ENCODE measurements at regions not wholly inside any gene's neighbourhood (a gene's known extent, or its start where the extent isn't known, plus 50 kb on each side); places are given as distances from the start of the nearest gene placed in this dataset.
A peak's percentile ranks its signal among the peaks of the same experiment; 100 is the strongest.
"Not testable (repeated sequence)": the region's sequence is repeated elsewhere in the genome, so short reads cannot be mapped to it uniquely, and the experiment has no call there.

DNA sequence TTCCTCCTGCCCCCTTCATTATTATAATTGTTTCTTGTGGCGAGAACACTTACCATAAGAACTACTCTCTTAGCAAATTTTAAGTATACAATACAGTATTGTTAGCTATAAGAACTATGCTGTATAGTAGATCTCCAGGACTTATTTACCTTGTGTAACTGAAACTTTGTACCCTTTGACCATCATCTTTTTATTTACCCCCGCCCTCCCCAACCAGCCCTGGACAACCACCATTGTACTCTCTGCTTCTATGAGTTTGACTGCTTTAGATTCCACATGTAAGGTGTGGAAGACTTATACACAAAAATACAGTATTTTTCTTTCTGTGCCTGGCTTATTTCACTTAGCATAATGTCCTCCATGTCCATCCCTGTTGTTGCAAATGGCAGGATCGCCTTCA is 161.1 kb downstream of the PHF8 start:
- DNase-seq = no peak

DNA sequence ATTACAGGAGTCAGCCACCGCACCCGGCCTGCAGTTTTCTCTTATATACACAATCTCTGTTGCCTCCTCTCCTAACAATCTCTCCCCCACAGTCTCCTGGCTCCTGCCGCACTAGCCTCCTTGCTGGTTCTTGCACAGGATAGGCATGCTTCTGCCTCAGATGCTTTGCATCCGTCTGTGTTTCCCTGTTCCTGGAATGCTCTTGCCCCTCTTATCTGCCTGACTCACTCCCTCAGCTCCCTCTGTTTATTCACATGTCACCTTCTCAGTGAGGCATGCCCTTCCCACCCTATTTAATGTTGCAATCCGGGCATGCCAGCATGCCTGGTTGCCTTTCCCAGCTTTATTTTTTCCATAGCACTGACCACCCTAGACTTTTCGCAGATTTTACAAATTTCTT is 161.9 kb downstream of the PHF8 start:
- no peak for DNase-seq

- not testable (repeated sequence) for DNase-seq
Observed at GRCh38 chrX:53880786-53881185, 163.5 kb downstream of the PHF8 start.

GRCh38 chrX:53859890-53860289 is 173.4 kb upstream of the HUWE1 start:
- no peak for DNase-seq

DNA sequence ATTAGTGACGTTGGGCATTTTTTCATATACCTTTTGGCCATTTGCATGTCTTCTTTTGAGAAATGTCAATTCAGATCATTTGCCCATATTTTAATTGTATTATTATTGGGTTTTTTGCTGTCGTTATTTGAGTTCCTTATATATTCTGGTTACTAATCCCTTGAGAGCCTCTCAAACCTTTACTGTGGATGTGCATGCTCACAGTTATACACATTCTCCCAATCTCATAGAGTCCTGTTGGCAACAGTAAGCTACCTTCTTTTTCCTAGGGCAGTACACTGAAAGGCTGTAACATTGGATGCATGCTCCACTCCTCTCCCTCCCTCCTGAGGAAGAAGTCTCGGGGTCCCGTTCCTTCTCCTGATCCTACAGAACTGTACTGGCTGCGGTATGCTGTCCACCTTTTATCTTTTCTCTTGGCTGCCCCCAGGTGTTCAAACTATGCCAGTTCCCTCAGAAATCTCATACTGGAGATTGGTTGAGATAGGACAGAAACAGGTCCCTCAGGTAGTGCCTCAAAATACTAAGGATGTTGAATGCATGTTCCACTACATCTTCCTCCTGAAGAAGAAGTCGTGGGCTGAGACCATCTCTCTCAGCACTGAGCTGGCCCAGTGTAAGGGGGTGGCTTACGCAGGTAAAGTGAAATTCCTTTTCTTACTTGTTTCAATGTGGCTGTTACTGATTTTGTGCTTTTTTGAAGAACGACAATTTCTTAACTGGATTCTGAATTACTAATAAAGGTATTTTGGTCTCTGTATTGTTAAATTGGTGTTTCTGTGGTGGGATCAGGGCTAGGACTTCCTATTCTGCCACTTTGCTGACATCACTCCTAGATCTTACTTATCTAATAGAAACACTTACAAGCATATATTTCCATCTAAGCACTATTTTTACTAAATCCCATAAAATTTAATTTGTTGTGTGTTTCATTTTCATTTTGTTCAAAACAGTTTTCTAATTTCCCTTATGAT is 145.4 kb upstream of the HUWE1 start:
- peak; percentile 69 for DNase-seq

DNA sequence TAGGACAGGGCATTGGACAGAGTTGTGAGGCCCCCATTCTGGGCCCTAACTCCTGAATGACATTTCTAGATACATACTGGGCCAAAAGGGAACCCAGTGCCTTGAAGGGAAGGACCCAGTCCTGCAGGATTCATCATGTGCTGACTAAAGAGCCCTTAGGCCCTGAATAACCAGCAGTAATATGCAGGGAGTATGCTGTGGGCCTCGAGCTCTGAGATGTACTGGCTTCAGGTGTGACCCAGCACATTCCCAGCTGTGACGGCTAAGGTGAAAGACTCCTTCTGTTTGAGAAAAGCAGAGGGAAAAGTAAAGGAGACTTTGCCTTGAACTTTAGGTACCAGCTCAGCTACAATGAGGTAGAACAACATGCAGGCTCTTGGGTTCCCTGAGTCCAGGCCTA is 138.2 kb upstream of the HUWE1 start:
- no peak for DNase-seq

- not testable (repeated sequence) for DNase-seq
Observed at GRCh38 chrX:53818115-53818514, 131.6 kb upstream of the HUWE1 start.

DNA sequence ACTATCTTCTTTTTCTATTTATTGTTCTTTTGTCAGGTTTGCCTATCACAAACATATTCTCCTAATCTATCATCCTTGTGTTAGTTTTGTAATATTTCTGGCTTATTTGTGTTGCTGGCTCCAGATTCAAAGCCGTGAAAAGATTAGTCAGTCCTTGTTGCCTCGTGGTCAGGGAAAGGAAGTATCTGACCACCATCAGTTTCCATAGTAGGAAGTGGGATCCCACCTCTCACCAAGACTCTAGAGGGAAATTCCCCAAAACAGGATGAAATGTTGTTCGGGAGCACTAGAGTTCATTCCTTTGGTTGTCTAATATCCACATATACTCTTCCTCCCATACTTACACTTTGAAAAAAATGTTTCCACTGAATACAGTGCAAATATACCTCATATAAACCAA is 131.0 kb upstream of the HUWE1 start:
- DNase-seq = no peak

DNA sequence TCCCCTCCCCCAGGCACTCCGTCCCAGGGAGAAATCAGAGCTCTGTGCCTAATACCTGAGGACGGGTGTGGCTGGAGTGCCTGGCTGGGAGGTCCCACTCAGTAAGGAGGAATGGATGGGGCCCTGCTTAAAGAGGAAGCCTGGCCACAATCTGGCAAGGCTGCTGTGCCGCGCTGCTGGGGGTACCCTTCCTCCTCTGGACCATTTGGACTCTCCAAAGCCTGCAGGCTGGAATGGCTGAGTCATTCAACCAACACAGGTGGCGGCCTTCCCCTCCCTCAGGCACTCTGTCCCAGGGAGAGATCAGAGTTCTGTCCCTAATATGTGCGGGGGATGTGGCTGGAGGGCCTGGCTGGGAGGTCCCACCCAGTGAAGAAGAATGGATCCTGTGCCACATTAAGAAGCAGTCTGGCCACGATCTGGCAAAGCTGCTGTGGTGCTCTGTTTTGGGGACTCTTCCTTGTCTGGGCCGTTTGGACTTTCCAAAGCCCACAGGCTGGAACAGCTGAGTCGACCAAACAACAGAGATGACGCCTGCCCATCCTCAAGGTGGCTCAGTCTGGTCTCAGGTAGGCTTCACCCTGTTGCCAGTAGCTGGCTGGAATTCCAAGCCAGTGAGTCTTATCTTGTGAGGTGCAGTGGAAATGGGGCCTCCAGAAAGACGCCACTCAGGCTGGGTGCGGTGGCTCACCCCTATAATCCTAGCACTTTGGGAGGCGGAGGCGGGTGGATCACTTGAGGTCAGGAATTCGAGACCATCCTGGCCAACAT is 127.3 kb upstream of the HUWE1 start:
- DNase-seq = no peak

GRCh38 chrX:53798281-53798680 is 111.8 kb upstream of the HUWE1 start:
- no peak for DNase-seq

DNA sequence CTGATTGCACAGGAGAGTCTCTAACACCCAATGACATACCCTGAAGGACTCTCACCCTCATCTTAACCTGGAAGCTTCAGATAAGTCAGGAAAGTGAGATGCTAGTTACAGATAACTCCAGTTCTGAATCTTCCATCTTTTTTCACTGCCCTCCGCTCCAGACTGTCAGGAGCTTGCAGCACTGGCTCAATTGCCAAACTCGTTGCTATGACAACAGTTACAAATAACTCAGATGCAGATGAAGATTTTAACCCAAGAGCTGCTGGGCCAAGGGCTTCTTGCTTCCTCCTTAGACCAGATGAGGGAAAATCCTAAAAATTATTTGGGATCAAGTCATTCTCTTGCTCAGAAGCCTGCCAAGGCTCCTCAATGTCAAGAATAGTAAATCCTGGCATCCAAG is 109.1 kb upstream of the HUWE1 start:
- no peak for DNase-seq

DNA sequence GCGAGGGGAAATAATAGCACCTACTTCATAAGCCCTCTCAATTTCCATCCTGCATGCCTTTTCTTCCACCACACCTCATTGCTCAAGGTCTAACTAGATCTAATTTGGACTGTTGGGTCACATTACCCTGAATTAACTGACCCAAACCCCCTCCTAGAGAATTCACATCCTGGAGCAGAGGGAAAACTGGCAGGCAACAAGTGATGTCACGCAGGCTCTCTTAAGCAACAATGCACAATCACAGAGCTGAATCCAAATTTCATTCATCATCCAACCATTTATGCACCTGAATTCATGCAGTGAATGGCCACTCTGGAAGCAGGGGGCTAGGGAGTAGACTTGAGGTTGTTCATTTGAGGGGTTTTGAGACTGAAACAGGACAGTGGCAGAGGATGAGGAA is 107.7 kb upstream of the HUWE1 start:
- DNase-seq = no peak

DNA sequence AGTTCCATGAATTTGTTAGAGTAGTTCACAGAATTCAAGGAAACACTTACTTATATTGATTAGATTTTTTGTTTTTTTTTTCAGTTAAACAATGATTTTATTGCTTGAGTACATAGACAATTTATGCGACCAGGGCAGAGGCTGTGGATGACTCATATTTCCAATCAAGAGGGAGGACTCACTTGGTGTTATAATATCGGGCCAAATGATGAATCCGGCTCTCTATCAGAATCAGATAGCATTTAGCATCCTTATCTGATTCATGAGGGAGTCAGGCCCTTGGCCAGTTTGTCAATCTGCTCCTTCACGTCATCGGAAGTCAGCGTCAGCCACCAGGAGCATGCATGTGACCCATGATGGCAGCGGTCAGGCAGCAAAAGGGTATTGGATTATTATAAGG is 82.3 kb upstream of the HUWE1 start:
- DNase-seq = no peak

DNA sequence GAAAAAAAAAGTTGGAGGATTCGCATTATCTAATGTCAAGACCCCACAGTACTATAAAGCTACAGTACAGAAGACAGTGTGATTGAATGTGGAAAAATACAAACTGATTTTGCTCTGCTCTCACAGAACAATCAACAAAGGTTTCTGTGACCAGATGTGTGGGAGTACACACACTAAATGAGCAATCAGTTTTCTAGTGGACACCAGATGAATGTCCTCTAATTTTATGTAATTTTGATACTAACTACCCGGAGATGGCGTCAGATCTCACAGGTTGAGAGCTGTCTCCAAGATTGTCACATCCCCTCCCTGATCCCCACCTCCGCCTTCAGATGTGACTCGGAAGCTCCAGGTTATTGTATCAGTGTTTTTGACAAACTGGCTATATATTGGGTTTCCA is 81.9 kb upstream of the HUWE1 start:
- no peak for DNase-seq

DNA sequence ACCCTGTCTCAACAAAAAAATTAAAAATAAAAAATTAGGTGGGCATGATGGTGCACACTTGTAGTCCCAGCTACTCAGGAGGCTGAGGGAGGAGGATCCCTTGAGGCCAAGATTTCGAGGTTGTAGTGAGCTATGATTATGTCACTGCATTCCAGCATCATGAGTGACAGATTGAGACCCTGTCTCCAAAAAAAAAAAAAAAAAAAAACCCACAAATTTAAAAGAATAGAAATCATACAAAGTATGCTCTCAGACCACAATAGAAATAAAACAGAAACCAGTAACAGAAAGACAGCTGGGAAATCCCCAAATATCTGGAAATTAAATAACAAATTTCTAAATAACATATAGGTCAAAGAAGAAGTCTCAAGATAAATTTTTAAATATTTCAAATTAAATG is 81.0 kb upstream of the HUWE1 start:
- DNase-seq = no peak

DNA sequence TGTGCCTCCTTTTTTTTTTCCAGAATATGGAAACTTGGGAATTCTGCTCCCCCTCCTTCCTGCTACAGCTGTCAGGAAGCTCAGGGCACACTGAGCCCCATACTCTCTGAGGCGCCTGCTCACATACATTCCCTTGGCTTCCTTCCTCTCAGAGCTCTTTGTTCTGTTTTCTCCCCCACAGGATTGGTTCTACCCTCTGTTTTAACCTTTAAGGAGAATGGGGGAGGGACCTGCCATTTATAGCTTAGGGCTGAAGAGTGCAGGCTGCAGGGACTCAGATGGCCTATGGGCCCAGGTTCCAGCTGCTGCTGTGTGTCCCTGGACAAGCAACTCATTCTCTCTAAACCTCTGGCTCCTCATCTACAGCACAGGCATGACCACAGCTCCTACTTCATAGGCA is 70.7 kb upstream of the HUWE1 start:
- DNase-seq = not testable (repeated sequence)

GRCh38 chrX:53746718-53747117 is 60.2 kb upstream of the HUWE1 start:
- no peak for DNase-seq

DNA sequence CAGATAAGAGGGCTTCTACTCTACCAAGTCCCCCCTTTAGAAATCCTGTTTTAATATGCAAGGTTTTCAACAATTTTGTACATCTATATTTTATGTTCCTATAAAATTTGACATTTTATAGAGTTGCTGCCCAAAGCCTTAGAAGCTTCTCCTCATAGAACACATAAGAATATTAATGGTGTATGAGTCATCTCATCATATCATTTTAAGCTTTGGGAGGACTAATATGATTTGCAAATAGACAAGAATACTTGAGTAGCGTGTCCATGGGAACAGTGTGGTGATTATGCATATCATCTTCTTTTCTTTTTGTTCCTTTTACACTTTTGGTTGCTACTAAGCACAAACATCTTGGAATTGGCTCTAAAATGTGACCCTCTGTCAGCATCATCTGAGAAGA is 56.7 kb upstream of the HUWE1 start:
- no peak for DNase-seq

GRCh38 chrX:53738370-53738906 is 51.9 kb upstream of the HUWE1 start:
- no peak for DNase-seq
